GM23248 (cell line): ENCODE measurements at regions not wholly inside any gene's neighbourhood (a gene's known extent, or its start where the extent isn't known, plus 50 kb on each side); places are given as distances from the start of the nearest gene placed in this dataset.

Experiments used
- EZH2 ChIP-seq: fragments of 200-600 bp; sonication (generic); IDR thresholded peaks from 2 replicates; pipeline ENCODE4 v1.6.1; 2018; ENCODE audit warnings: antibody characterized with exemption, mild to moderate bottlenecking; ENCODE audit not compliant: insufficient read depth, poor library complexity, severe bottlenecking
- EZH2phosphoT487 ChIP-seq: fragments of 200-600 bp; sonication (generic); IDR thresholded peaks from 2 replicates; pipeline ENCODE4 v1.6.1; 2018; ENCODE audit warnings: antibody characterized with exemption, moderate library complexity, mild to moderate bottlenecking, low read depth; ENCODE audit not compliant: insufficient read depth

DNA sequence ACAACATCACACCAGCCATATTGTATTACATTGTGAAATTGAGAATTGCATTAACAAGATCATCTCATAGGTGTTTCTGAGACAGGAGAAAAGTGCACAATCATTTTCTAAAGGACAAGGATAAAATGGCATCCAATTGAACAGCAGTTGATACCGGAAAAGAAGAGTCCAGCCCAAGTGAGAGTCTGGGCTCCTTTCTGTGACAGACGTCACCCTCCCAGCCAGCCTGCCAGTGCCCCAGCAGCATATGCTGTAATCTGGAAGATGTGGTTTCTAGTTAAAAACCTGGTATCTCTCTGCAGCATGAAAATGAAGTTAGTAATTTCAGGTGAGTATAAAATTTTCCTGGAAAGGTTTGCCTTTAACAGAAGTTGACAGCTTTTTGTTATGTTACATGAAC is 1531.7 kb upstream of the PIK3C3 start:
- TF ChIP-seq EZH2 (no peak), EZH2phosphoT487 (no peak)
